Neutrophil (primary cell): ENCODE measurements at regions not wholly inside any gene's neighbourhood (a gene's known extent, or its start where the extent isn't known, plus 50 kb on each side); places are given as distances from the start of the nearest gene placed in this dataset.

ENCODE experiments used
- H3K27ac ChIP-seq: fragments of 200-600 bp; sonication (generic); 2 replicates; pipeline ENCODE4 v1.5.1; 2016; ENCODE audit warnings: mild to moderate bottlenecking, moderate library complexity
- H3K27me3 ChIP-seq: fragments of 200-600 bp; sonication (generic); 2 replicates; pipeline ENCODE4 v1.6.0; 2016; ENCODE audit warnings: mild to moderate bottlenecking
- H3K36me3 ChIP-seq: fragments of 200-600 bp; sonication (generic); 2 replicates; pipeline ENCODE4 v1.5.1; 2017
- H3K4me1 ChIP-seq, 2 experiments: fragments of 200-600 bp in 1 of 2; sonication (generic) in 1 of 2; 1 replicate in 1 of 2; 2 replicates in 1 of 2; pipeline versions ENCODE4 v1.5.1 to v1.6.1; 2013 to 2016; ENCODE audit warnings: low read depth in 1 of 2, low read length in 1 of 2, mild to moderate bottlenecking in 1 of 2, moderate library complexity in 1 of 2; ENCODE audit not compliant: control insufficient read depth in 1 of 2, insufficient read depth in 1 of 2
- H3K4me3 ChIP-seq, 2 experiments: fragments of 200-600 bp in 1 of 2; sonication (generic) in 1 of 2; 1 replicate in 1 of 2; 2 replicates in 1 of 2; pipeline ENCODE4 v1.5.1; 2013 to 2016; ENCODE audit warnings: low read depth in 1 of 2, low read length in 1 of 2, mild to moderate bottlenecking in 1 of 2, moderate library complexity in 1 of 2
- H3K9me3 ChIP-seq: fragments of 200-600 bp; sonication (generic); 2 replicates; pipeline ENCODE4 v1.5.1; 2016
- CTCF ChIP-seq: fragments of 200-600 bp; sonication (generic); IDR thresholded peaks from 2 replicates; pipeline ENCODE4 v1.5.1; 2016; ENCODE audit warnings: antibody characterized with exemption

DNA sequence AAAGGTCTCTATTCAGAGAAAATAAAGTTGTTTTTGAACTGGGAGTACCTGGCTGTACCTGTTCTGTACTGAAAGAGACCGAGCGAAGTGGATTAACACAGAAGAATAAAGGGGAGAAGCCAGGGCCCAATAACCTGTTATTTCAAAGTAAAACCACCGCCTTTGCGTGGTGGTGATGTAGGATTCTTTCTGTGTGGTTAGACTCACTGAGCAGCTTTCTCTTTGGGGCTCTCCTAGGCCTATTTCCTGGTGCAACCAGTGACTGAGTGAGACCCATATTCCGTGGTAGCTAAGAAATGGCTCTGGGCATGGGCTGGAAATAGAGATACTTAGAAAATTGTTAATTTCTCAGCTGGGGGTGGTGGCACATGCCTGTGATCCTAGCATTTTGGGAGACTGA lies 99.9 kb downstream of the XCL2 start:
- Histone ChIP-seq H3K27me3 (no peaks in the 10 kb centered on the region), H3K27ac (no peak overlapping the region), H3K36me3 (no peaks in the 10 kb centered on the region), H3K9me3 (no peaks in the 10 kb centered on the region), H3K4me1 (peaks cover 49% of the 10 kb centered on the region in 2 experiments), H3K4me3 (no peak overlapping the region)
- TF ChIP-seq CTCF: no peak

- no peaks in the 10 kb centered on the region for H3K36me3 ChIP-seq
- no peak for TF ChIP-seq CTCF
- H3K27ac ChIP-seq: no peak overlapping the region
- peaks cover 44 to 45% of the 10 kb centered on the region in 2 experiments for H3K4me1 ChIP-seq
- H3K9me3 ChIP-seq: no peaks in the 10 kb centered on the region
- H3K27me3 ChIP-seq: no peaks in the 10 kb centered on the region
- no peak overlapping the region for H3K4me3 ChIP-seq
These were observed 100.4 kb downstream of the XCL2 start for GRCh38 chr1:168443356-168443755.

DNA sequence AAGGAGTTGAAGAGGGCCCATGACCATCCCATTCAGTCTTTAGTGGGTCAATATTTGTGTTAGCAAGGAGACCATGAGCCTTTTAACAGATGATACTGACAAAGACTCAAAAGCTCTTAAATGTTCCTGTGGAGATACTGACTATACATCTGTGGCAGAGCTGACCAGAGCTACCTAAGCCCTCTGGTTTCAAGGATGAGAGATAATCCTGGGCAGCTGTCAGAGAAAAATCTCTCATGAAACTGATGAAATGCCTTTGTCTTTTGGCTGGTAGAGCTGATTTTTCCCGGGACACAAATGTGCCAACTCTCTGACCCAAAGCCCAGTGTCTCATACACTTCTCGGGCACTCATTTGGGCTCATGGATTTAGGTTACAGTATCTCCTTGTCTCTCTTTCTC lies 100.9 kb downstream of the XCL2 start:
- H3K27ac ChIP-seq: no peak overlapping the region
- peaks cover 40 to 41% of the 10 kb centered on the region in 2 experiments for H3K4me1 ChIP-seq
- TF ChIP-seq CTCF: no peak
- H3K4me3 ChIP-seq: no peak overlapping the region
- no peaks in the 10 kb centered on the region for H3K27me3 ChIP-seq
- H3K9me3 ChIP-seq: no peaks in the 10 kb centered on the region
- no peaks in the 10 kb centered on the region for H3K36me3 ChIP-seq

GRCh38 chr1:168441745-168442144 lies 102.1 kb downstream of the XCL2 start:
- Histone ChIP-seq H3K9me3 (no peaks in the 10 kb centered on the region), H3K4me3 (no peak overlapping the region), H3K27me3 (no peaks in the 10 kb centered on the region), H3K27ac (no peak overlapping the region), H3K4me1 (peaks cover 36 to 39% of the 10 kb centered on the region in 2 experiments), H3K36me3 (no peaks in the 10 kb centered on the region)
- TF ChIP-seq CTCF: no peak

GRCh38 chr1:168439456-168440375 lies 104.1 kb downstream of the XCL2 start:
- TF ChIP-seq CTCF: peak; percentile 36
- H3K36me3 ChIP-seq: no peaks in the 10 kb centered on the region
- H3K9me3 ChIP-seq: no peaks in the 10 kb centered on the region
- peaks cover 16 to 18% of the 10 kb centered on the region in 2 experiments for H3K4me1 ChIP-seq
- H3K4me3 ChIP-seq: peak overlapping the region in 1 of 2 experiments; percentile 26
- H3K27me3 ChIP-seq: no peaks in the 10 kb centered on the region
- no peak overlapping the region for H3K27ac ChIP-seq
